Fibroblast of skin of back (primary cell): ENCODE measurements at regions not wholly inside any gene's neighbourhood (a gene's known extent, or its start where the extent isn't known, plus 50 kb on each side); places are given as distances from the start of the nearest gene placed in this dataset.
"Not testable (repeated sequence)": the region's sequence is repeated elsewhere in the genome, so short reads cannot be mapped to it uniquely, and the experiment has no call there.

ENCODE experiments used
- DNase-seq: peaks from one replicate; pipeline ENCODE4 v3.0.0-alpha.2; 2013

DNA sequence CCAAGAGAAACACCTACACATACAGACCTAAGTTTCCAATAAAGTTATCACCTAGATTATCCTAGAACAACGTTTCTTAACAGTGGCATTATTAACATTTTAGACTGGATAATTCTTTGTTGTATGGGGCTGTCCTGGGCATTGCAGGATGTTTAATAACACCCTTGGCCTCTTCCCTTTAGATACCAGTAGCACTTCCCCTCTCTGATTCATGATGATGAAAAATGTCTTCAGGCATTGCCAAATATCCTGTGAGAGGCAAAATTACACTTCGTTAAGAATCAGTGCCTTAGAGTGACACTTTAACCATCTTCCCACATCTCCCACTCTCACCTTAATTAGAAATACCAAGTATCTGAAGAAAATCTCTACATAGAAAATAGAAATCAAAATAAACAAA lies 352.6 kb downstream of the CGGBP1 start:
- no peak for DNase-seq

DNA sequence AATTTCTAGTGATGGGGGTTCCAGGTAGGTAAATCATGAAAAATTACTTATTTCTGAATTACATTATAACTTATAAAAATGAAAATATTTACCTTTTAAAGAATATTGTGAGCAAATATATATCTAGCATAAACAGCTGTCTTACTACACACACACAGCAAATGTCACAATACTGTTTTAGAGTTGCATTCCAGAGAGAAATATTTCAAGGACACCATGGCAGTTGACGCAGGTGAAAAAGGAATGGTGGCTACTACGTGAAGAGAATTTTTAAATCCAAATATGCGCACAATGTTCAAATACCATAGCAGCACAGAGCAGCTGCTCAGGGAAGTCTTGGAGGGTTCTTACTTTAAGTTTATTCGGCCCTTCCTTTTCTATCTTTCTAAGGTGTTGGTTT lies 356.2 kb downstream of the CGGBP1 start:
- DNase-seq, result no peak

DNA sequence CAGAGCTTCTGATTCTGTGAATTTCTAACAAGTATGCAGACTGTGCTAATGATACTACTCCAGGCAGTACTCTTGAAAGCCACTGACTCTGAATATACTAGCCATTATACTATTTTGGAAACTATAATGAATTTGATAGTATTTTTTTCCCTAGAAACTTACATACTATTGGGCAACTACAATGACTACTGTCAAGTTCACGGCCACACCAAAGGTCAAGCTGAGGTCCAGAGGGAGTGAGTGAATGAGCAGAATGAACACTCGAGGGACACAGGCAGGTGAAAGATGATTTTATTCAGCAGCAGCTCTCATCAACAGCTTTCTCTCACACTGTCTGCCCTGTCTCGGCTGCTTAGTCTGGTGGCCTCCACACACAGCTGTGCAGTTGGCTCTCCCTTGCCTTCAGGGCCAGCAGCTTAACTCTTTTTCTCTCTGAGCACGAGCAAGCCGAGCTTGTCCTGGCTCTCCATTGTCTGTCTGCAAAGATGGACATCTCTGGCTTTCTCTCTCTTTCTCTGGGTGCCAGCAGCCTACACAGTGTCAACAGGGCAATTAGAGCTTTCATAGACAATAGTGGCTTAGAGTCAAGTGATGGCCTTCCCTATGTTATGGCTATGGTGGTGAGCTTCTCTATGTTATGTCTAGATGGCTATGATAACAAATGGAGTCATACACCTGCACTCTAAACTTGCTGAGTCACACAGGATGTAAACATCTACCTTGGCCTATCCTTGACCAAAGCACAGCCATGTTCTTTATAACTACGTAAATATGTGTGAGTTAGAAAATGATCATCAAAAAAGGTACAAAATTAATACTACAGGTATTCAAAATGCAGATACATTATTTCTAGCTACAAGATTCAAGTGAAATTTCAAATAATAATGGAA lies 362.4 kb downstream of the CGGBP1 start:
- no peak for DNase-seq

DNA sequence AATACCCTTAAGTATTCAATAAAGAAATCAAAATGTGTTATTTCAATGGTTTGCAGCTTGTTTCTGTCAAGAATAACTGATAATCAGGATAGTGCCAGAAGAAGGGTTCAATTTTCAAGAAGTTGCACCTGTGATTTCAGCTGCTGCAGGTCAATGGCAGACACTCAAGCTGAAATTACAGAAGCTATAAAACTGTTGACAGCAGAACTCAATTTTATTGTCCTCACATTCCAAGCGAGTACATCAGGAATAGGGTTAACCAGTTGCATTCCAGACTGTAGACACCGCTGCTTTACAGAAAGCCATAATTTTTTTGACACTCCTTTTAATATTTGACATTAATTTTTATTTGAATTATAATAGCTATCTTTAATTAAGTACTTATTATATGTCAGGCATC lies 364.1 kb downstream of the CGGBP1 start:
- DNase-seq, result no peak

DNA sequence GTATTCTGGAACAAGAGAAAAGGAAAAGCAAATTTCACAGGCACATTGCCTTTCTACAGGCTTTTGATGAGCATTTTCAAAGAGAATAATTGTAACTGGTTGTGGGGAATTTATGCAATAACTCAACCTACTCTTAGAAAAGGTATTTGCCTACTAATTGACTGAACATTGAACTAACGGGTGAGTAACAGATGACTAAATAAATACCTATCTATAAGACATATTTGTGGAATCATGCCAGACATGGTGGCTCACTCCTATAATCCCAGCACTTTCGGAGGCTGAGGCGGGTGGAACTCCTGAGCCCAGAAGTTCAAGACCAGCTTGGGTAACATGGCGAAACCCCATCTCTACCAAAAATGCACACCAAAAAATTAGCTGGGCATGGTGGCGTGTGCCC lies 367.7 kb downstream of the CGGBP1 start:
- no peak for DNase-seq

DNA sequence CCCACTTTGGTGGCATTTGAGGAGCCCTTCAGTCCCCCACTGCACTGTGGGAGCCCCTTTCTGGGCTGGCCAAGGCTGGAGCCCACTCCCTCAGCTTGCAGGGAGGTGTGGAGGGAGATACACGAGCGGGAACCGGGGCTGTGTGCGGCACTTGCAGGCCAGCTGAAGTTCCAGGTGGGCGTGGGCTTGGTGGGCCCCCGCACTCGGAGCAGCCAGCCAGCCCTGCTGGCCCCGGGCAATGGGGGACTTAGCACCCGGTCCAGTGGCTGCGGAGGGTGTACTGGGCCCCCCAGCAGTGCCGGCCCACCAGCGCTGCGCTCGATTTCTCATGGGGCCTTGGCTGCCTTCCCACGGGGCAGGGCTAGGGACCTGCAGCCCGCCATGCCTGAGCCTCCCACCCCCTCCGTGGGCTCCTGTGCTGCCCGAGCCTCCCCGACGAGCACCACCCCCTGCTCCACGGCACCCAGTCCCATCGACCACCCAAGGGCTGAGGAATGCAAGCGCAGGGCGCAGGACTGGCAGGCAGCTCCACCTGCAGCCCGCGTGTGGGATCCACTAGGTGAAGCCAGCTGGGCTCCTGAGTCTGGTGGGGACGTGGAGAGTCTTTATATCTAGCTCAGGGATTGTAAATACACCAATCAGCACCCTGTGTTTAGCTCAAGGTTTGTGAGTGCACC lies 379.7 kb downstream of the CGGBP1 start:
- DNase-seq, result not testable (repeated sequence)

DNA sequence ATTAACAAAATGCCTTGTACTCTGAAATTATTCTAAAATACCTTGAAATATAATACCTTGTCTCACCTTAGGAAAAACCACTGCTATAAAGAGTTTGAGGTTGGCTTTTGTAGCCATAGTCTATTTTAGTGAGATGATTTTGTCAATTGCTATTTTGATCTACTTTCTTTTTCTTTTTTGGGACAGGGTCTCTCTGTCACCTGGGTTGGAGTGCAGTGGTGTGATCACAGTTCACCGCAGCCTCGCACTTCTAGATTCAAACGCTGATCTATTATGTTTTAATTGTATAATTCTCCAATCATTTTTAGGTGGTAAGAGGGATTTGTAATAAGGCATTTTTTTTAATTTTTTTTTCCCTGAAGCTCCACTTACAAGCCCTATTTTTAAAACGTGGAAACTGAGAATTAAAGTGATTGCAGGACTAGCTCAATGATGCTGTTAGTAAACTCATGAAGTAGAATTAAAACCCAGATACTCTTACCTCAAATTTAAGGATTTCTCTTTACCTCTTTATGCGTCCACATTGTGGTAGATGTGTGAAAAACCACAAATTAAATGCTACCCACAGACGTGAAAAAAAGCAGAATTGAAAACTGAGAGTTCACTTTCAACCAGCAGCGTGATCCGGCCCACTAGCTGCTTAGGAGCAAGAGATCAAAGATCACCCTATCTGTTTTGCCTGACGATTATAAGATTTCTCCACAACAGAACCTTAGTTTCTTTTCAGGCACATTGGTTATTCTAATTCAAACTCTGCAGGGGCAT lies 384.2 kb downstream of the CGGBP1 start:
- DNase-seq, result no peak

DNA sequence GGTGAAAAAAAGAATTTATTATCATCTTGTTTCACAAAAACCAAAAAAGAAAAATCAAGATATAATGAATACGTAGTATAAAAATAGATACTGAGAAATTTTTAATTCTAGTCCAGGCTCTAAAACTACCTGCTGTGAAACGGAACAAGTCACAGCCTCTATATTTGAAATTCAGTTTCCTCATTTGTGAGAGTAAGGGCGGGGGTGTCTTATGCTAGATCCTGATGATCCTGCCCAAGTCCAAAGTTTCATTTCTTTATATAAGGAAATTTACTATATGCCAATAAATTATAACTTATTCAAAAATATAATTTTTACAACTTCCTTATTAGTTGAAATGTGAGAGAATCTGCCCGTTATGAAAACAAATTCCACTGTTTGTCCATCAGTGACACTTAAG lies 385.7 kb downstream of the CGGBP1 start:
- no peak for DNase-seq

DNA sequence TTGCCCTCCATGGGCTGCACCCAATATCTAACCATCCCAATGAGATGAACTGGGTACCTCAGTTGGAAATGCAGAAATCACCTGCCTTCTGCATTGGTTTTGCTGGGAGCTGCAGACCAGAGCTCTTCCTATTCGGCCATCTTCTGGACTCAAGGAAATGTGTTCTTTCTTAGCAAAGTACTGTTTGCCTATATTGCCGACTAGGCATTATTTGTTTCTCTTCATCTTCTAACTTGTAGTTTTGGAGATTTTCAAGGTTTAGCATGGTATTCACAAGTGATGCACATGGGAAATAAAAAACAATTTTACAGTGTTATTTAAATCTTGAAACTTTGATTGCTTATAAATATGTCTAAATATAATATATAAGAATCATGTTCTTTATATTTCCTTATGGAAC lies 377.8 kb upstream of the POU1F1 start:
- no peak for DNase-seq

DNA sequence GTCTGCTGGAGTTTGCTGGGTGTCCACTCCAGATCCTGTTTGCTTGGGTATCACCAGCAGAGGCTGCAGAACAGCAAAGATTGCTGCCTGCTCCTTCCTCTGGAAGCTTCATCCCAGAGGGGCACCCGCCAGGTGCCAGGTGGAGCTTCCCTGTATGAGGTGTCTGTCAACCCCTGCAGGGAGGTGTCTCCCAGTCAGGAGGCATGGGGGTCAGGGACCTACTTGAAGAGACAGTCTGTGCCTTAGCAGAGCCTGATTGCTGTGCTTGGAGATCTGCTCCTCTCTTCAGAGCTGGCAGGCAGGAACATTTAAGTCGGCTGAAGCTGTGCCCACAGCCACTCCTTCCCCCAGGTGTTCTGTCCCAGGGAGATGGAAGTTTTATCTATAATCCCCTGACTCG lies 376.8 kb upstream of the POU1F1 start:
- not testable (repeated sequence) for DNase-seq

DNA sequence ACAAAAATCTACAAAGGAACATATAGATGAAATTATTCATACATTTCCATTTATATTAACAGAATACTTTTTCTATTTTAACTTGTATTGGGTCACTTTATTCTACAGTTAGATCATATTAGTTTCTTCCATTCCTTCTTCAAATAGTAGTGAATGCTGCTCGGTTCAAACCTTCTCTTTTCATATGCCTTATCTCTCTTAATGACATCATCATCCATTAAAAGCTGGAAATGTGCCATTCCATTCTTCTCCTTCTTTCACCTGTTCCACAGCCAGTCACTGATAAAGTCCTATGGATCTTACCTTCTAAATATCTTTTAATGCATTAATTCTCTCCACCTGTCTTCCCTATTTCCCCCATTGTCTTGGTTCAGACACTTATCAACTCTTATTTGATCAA lies 358.0 kb upstream of the POU1F1 start:
- no peak for DNase-seq

DNA sequence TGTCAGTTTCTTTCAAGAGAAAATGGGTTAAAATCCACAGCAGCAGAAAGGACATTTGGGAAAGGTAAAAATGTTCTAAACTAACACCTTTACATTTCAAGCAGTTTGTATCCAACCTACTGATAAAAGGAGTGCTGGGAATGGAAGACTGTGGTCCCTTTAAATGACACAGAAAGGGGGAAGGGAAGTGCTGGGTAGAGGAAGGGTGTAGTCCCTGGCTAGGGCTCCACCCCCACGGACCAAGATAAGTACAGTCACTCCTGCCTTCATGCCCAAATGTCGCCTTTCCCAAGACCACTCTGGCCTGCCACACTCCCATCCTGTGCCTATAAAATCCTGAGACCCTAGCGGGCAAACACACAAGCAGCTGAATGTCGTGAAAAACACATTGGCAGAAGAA lies 350.9 kb upstream of the POU1F1 start:
- DNase-seq, result no peak

DNA sequence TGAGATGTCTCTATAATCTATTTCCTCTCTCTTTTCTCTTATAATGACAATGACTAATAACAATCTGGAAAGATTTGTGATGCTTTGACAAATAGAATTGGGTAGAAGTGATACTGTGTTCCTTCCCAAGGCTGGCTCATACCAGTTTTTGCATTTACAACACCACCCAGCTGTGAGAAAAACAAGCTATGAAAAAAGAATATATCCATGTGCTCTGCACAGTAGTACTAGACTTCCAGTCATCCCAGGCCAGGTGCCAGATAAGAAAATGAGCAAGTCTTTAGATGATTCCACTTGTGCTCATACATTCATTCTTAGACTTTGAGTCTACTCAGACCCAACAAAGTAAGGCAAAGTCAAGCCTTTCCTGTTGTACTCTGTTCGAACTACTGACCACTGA lies 350.2 kb upstream of the POU1F1 start:
- DNase-seq, result peak; percentile 0

DNA sequence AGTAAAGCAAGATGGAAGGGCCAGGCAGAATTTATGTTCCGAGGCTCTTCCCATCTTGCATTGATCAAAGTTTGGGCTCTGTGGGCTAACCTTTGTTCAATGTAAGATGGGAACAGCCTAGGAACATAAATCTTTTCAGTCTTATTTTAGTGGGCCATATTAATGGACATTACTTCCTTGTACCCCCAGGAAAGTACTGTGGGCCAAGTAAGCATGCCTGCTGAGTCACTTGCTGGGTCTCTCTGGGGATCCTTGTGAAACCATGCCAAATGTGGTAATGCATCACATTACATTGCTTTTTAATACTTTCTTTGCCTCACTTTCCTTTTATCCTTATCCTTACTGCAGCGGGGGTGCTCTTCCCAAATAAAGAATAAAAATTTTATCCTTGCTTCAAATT lies 349.5 kb upstream of the POU1F1 start:
- peak; percentile 22 for DNase-seq

DNA sequence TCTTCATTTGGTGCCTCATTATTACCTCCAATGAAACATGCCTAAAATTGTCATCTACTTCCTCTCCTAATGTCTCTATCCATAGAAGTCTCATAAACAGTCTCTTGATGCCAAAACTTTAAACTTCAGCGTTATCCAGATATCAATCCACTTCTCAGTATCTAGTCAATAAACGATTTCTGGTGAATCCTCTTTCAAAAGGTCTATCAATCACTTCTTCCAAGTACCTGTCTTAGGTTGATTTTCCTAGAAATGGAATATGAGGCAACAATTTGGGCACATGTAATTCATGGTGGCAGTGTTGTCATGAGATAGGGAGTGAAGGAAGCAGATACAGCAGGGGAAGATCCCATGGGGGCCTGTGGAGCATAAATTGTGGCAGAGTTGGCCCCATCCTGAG lies 348.5 kb upstream of the POU1F1 start:
- no peak for DNase-seq

DNA sequence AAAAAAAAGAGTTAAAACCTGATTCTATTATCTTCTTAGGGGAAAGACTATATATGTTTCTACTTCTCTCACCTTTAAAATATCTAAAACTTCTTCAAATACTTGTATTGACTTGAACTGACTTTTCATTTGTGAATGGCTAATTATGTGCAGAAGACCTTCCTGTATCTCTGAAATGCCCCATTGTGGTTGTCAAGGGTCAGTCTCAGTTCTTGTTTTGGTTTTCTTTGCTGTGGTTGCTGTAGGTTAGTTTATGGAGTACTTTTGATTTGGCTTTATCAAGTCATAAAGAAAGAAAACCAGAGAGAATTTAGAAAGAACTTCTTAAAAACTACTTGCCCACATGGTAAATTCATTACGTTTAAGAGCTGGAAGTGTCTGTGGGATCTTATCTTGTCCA lies 345.3 kb upstream of the POU1F1 start:
- DNase-seq, result no peak

DNA sequence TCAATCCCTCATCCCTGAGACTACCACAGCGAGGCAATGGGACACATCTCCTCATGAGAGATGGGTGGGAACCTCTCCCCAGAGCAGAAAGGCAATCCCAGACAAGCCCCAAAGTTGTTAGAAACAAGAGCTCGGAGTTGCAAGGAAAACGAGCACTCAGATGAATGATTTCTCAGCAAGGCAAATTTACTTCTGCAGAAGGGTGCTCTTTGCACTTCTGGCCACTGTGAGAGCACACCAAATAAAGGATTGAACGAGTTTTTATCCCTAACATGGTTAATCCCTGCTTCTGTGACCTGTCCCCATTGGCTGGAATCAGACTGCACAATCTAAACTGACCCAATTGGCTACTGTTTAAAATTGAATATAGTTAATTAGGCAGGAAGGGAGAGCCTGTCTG lies 339.1 kb upstream of the POU1F1 start:
- DNase-seq, result no peak

DNA sequence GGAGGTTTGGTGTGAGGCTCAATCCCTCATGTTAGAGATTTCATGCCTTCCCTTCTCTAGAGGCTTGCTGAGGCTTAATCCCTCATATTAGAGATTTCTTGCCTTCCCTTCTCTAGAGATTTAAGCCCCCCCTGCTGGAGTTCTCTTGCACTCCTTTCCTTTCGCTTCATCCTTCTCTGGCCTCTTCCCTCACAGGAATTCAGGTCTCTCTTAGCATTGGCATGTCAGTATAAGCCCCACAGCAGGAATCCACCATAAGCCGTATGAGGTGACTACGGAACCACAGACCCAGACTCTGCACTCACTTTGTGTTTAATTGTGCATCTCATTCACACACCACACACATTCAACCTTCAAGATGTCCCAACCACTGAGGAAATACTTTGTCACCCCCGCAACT lies 338.6 kb upstream of the POU1F1 start:
- DNase-seq, result no peak

DNA sequence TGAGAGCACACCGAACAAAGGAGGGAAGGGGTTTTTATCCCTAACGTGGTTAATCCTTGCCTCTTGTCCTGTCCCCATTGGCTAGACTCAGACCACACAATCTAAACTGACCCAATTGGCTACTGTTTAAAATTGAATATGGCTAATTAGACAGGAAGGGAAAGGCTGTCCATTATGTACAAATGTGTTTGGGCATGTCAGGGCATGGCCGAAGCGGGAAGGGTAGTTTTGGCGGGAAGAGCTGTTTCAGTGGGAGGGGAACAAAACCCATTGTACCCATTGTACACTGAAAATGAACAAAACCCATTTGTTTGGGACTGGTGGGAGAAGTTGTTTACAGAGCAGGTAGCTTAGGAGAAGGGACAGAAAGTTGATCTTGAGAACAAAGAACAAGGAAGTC lies 330.9 kb upstream of the POU1F1 start:
- DNase-seq, result no peak

DNA sequence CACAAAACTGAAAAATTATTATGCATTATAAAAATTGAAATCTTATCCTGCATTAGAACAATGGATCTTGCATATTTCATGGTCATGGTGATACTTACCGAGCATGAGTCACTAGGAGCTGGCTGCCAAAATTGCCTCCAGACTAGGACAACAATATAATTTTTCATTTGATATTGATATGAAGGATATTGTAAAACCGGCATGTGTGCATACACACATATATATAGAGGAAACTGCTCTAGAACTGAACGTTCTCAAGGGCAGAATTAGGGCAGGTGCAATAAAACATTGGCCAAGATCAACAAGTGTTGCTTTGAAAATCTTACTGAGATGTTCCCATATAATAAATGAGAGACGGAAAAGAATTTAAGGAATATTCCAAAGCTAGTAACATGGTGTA lies 319.4 kb upstream of the POU1F1 start:
- no peak for DNase-seq

DNA sequence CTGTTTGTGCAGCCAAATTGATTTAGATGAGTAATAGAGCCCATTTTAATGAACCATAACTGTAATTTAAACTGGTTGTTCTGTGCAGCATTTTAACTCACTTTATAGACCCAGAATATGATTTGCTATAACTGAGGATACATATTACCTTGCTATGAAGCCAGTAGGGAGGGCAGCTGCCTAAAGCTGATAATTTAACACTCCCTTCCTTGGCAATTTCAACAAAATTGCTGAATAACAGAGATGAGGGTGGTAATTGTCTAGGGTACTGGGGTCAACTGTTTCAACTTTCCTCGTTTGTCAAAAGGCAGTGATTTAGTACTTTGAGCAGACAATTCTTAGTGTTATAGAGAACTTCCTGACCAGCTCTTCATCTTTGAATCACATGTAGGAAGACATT lies 304.9 kb upstream of the POU1F1 start:
- no peak for DNase-seq

DNA sequence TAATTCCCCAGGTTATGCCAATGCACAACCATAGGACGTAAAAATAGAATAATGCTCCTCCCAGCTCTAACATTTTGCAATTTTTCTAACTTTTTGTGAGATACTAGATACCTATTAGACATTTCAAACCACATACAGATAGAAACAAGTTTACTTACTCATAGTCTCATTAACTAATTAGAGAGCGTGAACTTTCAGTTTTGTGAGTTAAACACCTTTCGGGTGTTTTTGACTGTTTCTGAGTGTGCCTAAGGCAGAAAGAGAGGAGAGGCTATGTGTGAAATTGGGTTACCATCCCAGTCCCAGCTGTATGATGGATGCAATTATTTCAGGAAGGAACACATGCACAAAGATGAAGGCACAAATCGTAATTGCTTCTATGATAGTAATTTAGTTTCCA lies 300.4 kb upstream of the POU1F1 start:
- DNase-seq, result no peak

DNA sequence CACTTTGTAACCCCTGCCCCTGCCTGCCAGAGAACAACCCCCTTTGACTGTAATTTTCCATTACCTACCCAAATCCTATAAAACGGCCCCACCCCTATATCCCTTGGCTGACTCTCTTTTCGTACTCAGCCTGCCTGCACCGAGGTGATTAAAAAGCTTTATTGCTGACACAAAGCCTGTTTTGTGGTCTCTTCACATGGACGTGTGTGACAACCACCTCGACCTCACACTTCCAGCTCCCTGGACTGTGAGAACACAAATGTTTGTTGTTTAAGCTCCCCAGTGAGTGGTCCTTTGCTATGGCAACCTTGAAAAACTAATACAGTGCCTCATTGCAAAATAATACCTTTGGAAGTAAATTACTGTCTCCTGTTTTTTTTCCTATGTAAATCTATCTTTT lies 299.2 kb upstream of the POU1F1 start:
- DNase-seq, result no peak

DNA sequence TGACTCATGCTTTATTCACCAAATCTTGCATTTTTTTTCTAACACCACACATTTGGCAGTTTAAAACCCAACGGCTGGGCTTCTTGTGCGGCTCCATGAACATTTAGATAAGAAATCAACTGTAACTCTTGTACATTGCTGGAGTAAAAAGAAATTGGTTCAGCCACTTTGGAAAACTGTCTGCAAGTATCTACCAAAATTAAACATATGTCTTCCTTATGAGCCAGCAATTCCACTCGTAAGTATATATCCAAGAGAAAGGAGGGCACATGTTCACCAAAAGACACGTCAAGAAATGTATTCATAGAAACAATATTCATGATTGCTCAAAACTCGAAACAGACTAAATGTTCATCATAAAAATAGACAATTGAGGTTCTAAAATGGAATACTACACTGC lies 291.9 kb upstream of the POU1F1 start:
- DNase-seq, result no peak
